ENCODE measurements at regions not wholly inside any gene's neighbourhood (a gene's known extent, or its start where the extent isn't known, plus 50 kb on each side); places are given as distances from the start of the nearest gene placed in this dataset.

DNA sequence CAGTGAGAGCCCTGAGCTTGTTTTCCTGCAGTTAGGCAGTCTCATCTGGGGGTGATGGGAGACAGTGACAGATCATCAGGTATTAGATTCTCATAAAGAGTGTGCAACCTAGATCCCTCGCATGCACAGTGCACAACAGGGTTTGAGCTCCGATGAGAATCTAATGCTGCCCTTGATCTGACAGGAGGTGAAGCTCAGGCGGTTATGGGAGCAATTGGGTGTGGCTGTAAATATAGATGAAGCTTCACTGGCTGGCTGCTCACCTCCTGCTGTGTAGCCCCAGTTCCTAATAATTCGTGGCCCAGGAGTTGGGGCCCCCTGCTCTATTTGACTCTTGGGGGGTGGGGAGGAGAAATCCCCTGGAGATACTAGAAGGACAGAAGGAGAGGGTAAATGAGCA, 309.4 kb upstream of the STT3B start:
- no peak overlapping the region for H3K56ac ChIP-seq (ENCODE audit: insufficient read length, low read depth, low read length)
- no peak overlapping the region for H4K8ac ChIP-seq (replicated peaks; ENCODE audit: insufficient read length, low read depth, low read length)
- no peak overlapping the region for H3K23ac ChIP-seq (ENCODE audit: insufficient read length, low read depth, low read length)
- H3K27ac ChIP-seq (ENCODE audit: insufficient read length, low read depth, low read length) = no peak overlapping the region
- H2BK12ac ChIP-seq (ENCODE audit: insufficient read length, low read depth, low read length) = no peak overlapping the region
- H3K23me2 ChIP-seq (ENCODE audit: insufficient read length, low read depth, low read length, poor library complexity, severe bottlenecking) = no peaks in the 10 kb centered on the region
- H2BK15ac ChIP-seq (ENCODE audit: low read depth, low read length) = no peak overlapping the region
- no peak for TF ChIP-seq CTCF (conservative IDR thresholded peaks at IDR 0.05)
- H3K4ac ChIP-seq (ENCODE audit: low read depth, low read length) = no peak overlapping the region
- H3K4me2 ChIP-seq (ENCODE audit: insufficient read depth, insufficient read length, low read length) = no peak overlapping the region
- no peaks in the 10 kb centered on the region for H3K79me2 ChIP-seq (ENCODE audit: insufficient read depth, low read length)
- no peak overlapping the region for H3K14ac ChIP-seq (ENCODE audit: insufficient read depth, low read length)
- H3K9me3 ChIP-seq (ENCODE audit: control insufficient read depth, low read depth, low read length) = no peaks in the 10 kb centered on the region
- H3K27me3 ChIP-seq (ENCODE audit: insufficient read depth, low read length) = no peaks in the 10 kb centered on the region
- no peaks in the 10 kb centered on the region for H4K20me1 ChIP-seq (ENCODE audit: control insufficient read depth, insufficient read depth, insufficient read length)
- H2BK5ac ChIP-seq (ENCODE audit: insufficient read length, low read length) = no peak overlapping the region
- H4K91ac ChIP-seq (ENCODE audit: insufficient read length, low read depth, low read length) = no peak overlapping the region
- H3K79me1 ChIP-seq (ENCODE audit: insufficient read depth, low read depth, low read length, poor library complexity, severe bottlenecking) = no peaks in the 10 kb centered on the region
- H3K27me3 Mint-ChIP-seq (ENCODE audit: low read depth) = no peaks in the 10 kb centered on the region
- H2BK120ac ChIP-seq (ENCODE audit: low read depth, low read length, poor library complexity, severe bottlenecking) = no peak overlapping the region
- H2AFZ ChIP-seq (ENCODE audit: low read length) = no peak overlapping the region
- no peak overlapping the region for H2BK20ac ChIP-seq (ENCODE audit: low read depth, low read length, poor library complexity, severe bottlenecking)
- no peak overlapping the region for H3K9ac ChIP-seq (ENCODE audit: extremely low read depth, insufficient read length, low read length)
- no CpG with 5 or more reads among the region's 4 CpGs for WGBS (ENCODE audit: extremely low coverage, insufficient read length, low lambda C conversion rate)
- no peak overlapping the region for H3T11ph ChIP-seq (ENCODE audit: low read length)
- H3K9me3 Mint-ChIP-seq = no peaks in the 10 kb centered on the region
- no peaks in the 10 kb centered on the region for H3K4me1 ChIP-seq (ENCODE audit: insufficient read depth, low read length)
- no peaks in the 10 kb centered on the region for H3K36me3 Mint-ChIP-seq (ENCODE audit: insufficient read depth in 1 of 3, low read depth in 3 of 3)
- no peak overlapping the region for H2AK5ac ChIP-seq (ENCODE audit: insufficient read length, low read length)
- no peak overlapping the region for H3K4me3 Mint-ChIP-seq
- peaks cover 16 to 18% of the 10 kb centered on the region in 2 experiments for H3K4me1 Mint-ChIP-seq
- no peak overlapping the region for H3K18ac ChIP-seq (ENCODE audit: insufficient read length, low read depth, low read length)
- peak overlapping the region in 1 of 3 experiments; percentile 25; a peak in 1 of 7 replicates for H3K27ac Mint-ChIP-seq
- no peak overlapping the region for H4K5ac ChIP-seq (ENCODE audit: insufficient read length, low read depth, low read length)
- DNase-seq = no peak
